Amniotic stem cell (primary cell): ENCODE measurements at regions not wholly inside any gene's neighbourhood (a gene's known extent, or its start where the extent isn't known, plus 50 kb on each side); places are given as distances from the start of the nearest gene placed in this dataset.
A peak's percentile ranks its signal among the peaks of the same experiment; 100 is the strongest.

Source experiments
- DNase-seq: peaks from one replicate; lab custom pipeline; 2025; lab: John Stamatoyannopoulos, UW

DNA sequence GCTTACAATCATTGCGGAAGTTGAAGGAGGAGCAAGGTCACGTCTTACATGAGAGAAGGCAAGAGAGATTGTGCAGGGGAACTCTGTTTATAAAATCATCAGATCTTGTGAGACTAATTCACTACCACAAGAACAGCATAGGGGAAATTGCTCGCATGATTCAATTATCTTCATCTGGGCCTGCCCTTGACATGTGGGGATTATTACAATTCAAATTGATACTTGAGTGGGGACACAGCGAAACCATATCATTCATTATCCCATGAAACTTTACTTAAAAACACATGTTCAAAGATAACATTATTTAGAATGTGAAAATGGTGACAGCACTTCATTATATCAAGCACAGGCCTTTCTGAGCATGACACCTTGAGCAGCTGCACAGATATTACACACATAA lies 1087.8 kb downstream of the C4orf33 start:
- no peak for DNase-seq

DNA sequence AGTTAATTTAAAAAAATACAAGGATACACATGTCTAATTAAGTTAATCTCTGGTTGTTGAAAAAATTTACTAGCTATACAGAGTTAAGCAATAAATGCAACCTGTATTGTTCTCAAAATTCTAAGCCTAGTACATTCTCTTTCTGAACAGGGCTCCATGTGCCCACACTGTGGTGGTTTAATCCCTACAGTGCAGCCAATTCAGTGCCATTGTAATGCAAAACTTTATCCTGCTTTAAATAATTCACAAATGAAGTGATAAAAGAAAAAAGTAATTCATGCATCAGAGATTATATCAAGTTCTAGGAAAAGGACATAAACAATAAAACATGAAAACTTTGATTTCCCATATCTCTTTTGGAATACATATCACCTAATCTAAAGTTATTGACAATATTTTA lies 1089.2 kb downstream of the C4orf33 start:
- DNase-seq, result no peak

DNA sequence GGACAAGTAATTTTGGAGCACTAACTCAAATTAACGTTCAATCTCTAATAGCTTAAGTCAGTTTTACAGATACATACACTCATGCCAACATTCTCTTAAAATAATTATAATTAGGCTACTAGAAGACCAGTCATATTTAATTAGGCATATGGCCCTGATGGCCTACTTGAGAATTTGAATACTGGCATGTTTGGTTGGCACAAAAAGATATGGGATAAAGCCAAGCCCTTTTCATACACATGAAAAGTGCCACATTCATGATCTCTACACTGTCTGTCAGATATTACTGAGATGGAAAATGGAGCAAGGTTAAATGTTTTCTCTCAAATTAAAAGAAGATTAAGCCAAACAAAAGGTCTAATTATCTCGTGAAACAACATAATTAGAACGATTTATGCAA lies 1091.0 kb downstream of the C4orf33 start:
- no peak for DNase-seq

DNA sequence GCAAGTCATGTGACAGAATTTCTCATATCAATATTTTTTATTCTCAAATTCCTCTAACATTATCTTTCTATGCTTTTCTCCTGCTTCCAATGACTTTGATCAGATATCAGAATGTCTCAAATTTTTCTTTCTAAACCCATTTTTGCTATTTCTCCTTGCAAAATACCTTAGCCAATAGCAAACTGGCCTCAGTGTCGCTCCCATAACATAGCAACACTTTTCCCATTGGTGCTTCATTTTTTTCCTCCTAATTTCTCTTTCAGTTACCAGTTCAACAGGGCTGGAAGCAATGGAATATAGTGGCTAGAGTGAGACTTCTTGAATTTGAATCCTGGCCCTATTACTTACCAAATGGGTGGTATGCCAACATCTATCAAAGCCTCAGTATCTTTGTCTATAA lies 1091.6 kb downstream of the C4orf33 start:
- no peak for DNase-seq

DNA sequence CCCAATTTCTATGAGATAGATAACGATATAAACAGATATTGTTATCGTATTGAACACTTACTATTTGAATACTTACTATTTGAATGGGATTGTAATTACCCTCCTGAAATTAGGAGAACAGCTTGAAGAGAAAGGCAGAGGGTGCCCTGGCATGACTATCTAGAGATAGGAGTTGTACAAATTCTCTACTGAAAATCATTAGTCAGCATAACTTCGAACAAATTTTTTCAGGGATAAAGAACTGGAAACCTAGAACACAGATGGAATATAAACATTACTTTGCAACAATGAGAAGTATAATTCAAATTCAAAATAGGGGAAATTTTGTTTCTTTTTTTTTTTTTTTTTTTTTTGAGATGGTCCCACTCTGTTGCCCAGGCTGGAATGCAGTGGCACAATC lies 1096.8 kb downstream of the C4orf33 start:
- no peak for DNase-seq

DNA sequence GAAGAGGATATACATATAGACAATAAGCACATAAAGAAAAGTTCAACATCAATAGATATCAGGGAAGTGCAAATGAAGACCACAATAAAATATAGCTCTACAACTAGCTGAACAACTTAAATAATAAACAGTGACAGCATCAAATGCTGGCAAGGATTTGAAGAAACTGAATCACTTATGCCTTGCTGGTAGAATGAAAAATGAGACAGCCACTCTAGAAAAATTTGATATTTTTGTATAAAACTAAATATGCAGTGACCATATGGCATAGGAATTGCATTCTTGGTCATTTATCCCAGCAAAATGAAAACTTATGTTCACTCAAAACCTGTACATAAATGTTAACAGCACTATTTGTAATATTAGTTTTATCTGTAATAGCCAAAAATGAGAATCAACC lies 1102.0 kb downstream of the C4orf33 start:
- DNase-seq, result peak; percentile 14

DNA sequence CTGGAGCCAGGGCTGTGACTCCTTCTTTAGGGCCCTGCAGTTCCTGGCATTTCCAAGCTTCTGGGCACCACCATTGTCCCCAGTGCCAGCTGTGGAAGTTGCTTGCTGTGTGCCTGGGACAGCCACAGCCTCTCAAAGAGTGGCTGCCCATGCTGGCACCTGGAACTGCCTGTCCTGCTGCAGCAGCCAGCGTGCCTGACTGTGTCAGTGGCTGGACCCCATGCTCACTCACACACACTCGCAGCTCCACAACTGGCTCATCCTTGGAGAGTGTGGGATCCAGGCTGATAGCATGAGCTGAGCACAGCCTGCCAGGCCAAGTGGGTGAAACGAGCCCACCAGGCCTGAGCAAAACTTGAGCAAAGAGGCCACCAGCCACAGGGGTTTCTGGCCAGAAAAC lies 1107.6 kb downstream of the C4orf33 start:
- DNase-seq, result no peak

DNA sequence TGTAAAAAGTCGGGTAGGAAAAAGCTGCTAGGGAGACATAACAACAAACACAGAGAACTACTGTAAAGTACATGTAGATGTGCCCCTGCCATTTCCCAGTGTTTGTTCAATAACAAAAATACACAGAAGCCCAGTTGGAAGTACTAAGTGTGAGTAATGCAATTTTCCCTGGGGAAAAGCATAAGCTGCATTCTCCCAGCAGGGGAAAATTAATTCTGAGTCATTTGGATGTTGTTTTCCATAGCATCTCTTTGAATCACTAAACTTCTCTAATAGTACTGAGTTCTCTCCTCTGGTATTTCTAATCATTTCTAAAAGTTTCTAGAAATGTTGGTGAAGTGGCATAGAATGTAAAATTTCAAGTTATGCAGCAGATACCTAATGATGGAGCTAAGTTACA lies 1114.9 kb downstream of the C4orf33 start:
- DNase-seq, result peak; percentile 59

DNA sequence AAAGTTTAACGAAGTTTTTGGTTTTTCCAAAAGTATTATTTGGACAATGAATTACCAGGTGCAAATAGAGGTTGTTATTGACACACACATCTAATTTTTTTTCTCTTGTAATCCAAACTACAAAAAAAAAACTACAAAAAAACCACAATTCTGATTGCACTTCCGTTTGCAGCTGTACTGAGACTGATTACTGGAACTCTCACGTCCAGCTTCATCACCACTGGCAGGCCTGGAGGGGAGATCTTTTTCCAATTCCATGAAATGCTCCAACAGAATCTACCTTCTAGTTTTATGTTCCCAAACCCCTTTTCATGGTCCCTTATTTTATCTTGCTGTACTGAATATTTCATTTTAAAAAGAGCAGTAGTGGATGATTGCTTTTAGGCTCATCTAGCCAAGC lies 1118.3 kb downstream of the C4orf33 start:
- DNase-seq, result no peak

DNA sequence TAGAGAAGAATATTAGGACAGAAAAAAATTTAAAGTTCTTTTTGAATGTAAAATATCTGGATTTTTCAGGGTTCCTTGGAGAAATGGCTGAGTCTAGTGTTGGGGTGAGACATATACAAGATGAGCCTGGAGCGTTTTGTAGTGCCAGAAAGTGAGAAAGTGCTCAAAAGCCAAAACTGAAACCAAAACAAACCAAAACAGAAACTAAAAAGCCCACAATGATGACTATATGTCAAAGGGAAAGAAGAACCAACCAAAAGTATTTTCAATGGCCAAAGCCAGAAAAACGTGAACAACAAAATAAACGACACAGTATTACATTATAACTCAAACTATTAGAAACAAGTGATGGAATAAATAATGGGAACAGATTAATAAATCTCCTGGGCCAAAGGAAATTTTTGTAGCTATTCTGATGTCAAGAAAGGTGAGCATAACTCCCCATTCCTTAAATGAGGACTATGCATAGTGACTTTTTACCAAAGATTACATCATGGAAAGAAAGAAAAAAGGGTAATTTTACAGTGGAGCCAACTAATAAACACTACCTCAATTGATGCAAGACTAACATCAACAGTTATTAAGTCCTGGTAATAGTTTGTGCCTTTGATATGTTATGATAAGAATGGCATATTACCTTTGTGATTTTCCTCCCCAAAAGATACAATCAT lies 1137.6 kb downstream of the C4orf33 start:
- DNase-seq, result no peak

DNA sequence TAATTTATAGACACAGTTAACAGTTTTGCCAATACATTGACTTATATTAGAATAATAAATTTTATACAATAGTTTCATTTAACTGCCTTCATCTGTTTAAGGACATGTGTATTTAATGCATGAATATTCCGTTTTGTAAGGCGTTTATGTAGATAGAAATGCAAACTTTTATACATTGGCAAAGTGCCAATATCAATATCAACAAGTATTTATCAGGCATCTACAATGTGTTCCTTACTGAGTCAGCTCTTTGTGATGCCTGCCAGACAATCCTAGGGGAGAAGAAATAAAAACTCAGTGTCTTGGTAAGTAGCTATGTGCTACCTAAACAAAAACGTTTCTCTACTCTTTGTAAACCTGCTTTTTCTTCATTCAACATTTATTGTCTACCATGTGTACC lies 1142.2 kb downstream of the C4orf33 start:
- no peak for DNase-seq

DNA sequence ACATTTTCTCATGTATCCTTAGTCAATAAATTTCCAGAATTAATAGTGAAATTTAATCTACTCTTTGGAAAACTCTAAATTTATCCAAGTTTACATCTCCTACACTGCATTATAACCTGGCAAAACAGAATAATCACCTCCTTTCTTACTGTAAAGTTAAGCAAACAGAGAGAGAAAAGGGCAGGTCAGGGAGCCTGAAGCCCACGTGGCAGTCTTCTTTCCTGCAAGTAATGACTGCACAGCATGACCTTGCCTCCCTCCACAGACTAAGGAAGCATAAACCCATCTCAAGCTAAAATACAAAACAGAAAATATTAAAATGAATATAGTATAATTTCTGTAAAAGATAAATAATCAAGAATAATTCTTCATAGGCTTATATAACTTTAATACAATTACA lies 1153.0 kb downstream of the C4orf33 start:
- no peak for DNase-seq

DNA sequence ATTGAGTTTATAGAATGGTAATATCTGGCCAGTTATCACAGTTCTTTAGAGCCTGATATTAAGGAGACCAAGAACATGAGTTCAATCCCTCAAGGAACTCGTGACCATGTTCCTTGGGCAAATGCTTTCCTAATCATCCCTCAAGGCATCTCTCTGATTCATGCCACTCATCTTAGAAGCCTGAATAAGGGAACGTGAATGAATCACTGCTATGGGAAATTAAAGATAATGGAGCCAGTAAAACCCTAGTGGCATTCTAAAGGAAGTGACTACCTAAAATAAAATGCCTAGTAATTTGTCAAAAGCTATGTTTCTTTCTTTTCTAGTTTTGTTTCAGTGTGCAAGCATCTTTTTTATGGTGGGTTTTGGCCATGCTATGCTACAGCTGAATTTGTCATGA lies 1161.3 kb downstream of the C4orf33 start:
- DNase-seq, result peak; percentile 71

DNA sequence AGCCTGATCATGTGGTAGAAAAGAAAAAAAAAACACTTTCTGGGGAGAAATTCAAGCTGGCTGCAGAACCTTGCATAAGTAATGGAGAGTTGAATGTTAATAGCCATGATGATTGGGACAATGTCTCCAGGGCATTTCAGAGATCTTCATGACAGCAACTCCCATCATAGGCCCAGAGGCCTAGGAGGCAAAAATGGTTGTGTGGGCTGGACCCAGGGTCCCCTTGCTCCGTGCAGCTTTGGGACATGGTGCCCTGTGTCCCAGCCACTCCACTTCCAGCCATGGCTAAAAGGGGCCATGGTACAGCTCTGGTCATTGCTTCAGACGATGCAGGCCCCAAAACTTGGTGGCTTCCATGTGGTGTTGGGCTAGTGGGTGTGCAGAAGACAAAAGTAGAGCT lies 1170.9 kb downstream of the C4orf33 start:
- no peak for DNase-seq

DNA sequence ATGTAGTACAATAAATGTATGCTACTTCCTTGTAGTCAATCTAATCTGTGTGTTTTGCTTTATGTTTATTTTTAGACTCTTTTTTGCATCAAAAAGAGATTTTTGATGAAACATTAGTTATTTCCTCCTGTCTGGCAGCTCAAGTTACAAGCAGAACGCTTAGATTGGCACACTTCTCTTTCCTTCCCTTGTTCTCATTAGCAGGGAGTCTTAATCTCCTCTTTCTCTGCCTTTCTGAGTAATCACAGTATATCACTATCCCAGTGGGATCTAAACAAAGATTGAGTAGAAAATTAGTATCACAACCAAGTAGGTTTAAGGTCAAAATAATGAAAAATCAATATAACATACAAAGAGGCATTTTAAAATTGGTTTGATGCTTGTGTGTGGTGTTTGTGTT lies 1192.6 kb downstream of the C4orf33 start:
- no peak for DNase-seq

DNA sequence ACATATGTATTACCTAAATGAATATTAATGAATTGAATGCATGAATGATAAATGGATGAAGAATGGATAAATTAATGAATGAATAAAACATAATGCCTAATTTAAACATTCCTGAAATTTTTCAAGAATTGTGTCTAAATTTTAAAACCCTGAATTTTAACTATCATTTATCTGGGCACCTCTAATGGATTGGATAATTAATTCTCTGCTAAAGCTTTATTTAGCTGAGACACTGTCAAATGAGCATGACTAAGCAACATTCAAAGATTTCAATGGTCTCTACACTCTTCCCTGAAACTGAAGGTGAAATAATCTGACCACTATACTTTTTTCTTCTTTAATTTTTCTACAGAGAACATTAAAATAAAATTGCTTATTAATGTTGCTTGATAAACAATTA lies 1197.7 kb downstream of the C4orf33 start:
- DNase-seq, result no peak

DNA sequence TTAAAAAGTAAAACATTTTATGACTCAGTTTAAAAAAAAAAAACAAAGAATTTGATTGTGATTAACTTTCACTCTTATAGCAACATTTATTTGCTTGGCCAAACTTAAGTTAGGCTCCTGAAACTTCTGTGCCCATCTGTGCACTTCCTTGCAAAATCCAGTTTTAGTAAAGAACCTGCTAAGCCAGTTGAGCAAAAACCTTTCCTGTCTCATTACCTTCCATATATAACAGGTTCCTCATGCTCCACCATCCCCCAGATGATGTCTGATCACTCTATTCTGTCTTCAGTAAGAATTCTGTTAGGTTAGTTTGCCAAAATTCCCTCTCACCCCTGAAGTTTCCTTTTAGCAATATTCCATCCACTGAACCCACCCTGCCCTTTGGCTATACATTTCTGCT lies 1200.5 kb downstream of the C4orf33 start:
- DNase-seq, result no peak

DNA sequence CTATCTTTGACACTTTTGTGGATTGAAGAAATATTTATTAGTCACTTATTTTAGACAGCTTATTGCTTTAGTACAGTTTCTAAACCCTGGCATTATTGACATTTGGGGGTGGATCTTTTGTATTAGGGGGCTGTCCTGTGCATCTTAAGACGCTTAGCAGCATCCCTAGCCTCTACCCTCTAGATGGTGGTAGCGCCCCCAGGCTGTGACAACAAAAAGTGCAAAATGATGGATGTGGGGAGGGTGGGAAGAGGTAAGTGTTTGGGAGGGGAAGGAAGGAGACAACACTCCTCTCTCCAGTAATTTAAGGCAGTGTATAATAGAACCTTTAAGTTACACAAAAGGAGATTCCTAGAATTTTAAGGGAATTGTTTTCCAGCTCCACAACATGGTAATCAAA lies 1210.6 kb downstream of the C4orf33 start:
- DNase-seq, result no peak

DNA sequence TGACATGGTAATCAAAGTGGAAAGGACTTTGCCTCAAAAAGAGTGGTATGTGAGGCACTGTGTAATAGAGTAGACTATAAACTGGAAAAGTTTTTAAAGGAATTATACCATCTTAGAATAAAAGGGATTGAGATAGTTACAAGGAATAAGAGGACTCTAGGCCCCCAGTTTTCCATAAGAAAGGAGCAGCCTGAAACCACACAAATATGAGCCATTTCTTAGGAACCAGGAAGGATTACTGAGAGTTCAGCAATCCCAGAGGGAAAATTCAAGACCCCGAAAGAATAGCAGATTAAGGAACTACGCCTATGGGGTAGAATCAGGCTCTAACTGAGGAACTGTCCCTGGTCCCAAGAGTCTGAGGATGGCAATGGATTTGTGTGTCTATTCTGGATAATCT lies 1213.3 kb downstream of the C4orf33 start:
- DNase-seq, result no peak

DNA sequence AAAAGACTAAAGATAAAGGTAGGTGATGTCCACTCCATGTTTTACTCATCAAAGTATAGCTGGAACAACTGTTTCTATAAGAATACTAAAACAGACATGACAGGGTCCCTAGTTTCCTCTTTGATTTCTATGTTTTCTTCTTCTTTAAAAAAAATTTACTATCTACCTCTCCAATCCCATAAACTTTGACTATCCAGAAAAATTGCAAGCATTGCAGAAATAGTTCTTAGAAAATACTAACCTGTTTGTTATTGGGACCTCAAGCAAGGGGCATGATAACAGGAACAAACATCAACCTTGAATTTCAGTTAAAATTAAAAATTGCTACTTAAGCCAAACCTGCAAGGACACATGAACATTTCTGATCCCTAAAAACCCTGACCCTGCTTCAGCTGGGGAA lies 1226.5 kb downstream of the C4orf33 start:
- DNase-seq, result no peak

DNA sequence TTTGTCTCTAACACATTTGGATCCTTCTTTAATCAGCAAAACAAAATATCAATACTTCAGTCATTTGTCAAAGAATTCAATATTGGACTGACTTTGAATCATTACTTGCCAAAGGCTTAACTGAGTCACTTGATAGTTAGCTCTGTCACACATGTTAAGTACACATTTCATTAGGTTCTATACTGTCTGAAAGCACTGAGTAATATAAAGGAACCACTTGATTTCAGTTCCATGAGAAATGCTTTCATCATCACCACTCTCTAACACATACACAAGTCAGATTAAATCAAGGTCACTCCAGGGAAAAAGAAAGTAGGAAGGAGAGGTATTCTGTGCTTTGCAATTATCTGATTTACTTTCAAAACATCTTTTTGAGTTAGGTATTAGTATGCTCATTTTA lies 1233.1 kb downstream of the C4orf33 start:
- no peak for DNase-seq

DNA sequence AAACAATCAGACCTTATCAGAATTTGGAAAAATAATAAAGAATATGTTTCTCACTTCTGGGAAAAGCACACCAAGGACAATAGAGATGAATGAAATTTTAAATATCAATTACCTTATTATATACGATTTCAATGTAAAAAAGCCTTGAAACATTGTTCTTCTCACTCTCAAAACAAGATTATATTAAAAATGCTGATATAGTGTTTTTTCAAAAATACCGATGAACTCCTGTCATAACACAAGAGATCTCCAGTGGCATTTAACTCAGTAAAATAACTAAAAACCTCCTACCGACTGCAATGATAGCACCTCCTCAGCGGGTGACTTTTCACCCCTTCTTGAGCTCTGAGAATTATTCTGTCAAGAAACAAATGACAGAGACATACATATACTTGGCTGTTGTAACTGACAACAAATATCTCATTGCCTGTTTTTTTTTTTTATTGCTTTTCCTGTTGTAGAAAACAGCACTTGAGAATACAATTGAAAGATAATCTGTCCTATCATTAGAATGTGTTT lies 1237.3 kb downstream of the C4orf33 start:
- no peak for DNase-seq

DNA sequence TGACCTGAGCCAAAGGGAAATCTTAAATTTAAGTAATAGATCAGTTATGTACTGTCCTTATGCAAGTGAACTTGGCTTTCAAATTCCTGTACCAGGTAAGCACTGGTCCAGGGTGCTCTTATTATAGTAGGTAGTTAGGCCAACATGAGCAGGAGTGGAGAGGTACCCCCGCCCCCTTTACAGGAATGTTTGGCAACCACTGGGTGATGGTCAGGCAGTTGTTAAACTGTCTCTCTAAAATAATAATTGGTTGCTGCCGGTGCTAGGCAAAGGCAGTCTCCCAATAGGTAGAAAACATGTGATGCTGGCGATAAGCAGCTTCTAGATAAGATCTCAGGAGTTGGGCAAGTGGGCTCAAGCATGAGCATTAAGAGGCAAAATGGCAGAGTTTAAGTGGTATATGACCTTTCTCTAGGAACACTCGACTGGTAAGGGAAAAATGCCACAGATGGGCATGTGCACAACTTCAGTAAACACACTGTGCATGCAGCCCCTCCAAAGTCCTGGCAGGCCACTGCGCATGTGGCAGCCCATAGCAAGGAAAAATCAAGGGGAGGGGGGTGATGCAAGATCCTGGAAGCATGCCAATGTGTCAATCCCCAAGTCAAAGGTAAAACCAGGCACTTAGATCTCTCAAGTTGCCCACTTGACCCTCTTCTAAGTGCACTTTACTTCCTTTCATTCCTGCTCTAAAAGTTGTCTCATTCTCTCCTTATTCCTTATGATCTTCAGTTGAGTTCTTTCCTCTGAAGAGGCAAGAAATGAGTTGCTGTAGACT lies 1239.7 kb downstream of the C4orf33 start:
- DNase-seq, result no peak
